ENCODE measurements at regions not wholly inside any gene's neighbourhood (a gene's known extent, or its start where the extent isn't known, plus 50 kb on each side); places are given as distances from the start of the nearest gene placed in this dataset.

DNA sequence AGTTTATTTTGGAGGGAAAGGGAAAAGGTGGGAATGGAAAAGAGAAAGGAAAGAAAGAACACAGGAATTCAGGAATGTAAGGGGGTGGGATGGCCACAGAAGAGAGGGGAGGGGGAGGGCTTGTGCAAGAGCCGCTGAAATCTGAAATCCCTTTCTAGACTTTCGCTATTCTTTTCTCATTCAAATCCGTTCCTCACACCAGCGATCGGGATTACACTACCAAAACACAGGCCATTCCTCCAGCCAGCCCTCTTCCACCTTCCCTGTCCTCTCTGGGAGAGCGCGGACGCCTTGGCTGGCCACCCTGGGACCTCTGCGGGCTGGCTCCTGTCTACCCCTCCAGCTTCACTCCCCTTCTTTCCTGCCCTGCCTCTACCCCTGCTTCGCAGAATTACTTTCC lies 102.3 kb downstream of the CDCA7 start:
- no peaks in the 10 kb centered on the region for H4K20me1 ChIP-seq (ENCODE audit: low read depth)
- H3K79me2 ChIP-seq (ENCODE audit: low read depth) = no peaks in the 10 kb centered on the region
- H3K4me2 ChIP-seq = no peak overlapping the region
- DNase-seq (ENCODE audit: low spot score) = peak; percentile 59
- peaks cover 36% of the 10 kb centered on the region for H3K4me1 ChIP-seq
- no peaks in the 10 kb centered on the region for H3K9me3 ChIP-seq (ENCODE audit: low read depth)
- no peak overlapping the region for H3K4me3 ChIP-seq
- Mint-ChIP-seq H3K4me3 (peak overlapping the region; percentile 27), H3K36me3 (no peaks in the 10 kb centered on the region), H3K9me3 (peaks cover 5% of the 10 kb centered on the region), H3K4me1 (peaks cover 70% of the 10 kb centered on the region), H3K27me3 (ENCODE audit: insufficient read depth, low read depth) (peaks cover 6% of the 10 kb centered on the region), H3K27ac (peak overlapping the region; percentile 70)
- no peaks in the 10 kb centered on the region for H3K36me3 ChIP-seq
- no peak for TF ChIP-seq EZH2 (IDR thresholded peaks at IDR 0.05)
- TF ChIP-seq, protein P1, sequence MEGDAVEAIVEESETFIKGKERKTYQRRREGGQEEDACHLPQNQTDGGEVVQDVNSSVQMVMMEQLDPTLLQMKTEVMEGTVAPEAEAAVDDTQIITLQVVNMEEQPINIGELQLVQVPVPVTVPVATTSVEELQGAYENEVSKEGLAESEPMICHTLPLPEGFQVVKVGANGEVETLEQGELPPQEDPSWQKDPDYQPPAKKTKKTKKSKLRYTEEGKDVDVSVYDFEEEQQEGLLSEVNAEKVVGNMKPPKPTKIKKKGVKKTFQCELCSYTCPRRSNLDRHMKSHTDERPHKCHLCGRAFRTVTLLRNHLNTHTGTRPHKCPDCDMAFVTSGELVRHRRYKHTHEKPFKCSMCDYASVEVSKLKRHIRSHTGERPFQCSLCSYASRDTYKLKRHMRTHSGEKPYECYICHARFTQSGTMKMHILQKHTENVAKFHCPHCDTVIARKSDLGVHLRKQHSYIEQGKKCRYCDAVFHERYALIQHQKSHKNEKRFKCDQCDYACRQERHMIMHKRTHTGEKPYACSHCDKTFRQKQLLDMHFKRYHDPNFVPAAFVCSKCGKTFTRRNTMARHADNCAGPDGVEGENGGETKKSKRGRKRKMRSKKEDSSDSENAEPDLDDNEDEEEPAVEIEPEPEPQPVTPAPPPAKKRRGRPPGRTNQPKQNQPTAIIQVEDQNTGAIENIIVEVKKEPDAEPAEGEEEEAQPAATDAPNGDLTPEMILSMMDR (IDR thresholded peaks at IDR 0.05) = no peak
- TF ChIP-seq EZH2phosphoT487 (IDR thresholded peaks at IDR 0.05) = no peak
- no peaks in the 10 kb centered on the region for H3K27me3 ChIP-seq
- H3K27ac ChIP-seq = no peak overlapping the region
- H3F3A ChIP-seq (ENCODE audit: low read depth) = peaks cover 32% of the 10 kb centered on the region
- H3K9ac ChIP-seq = no peak overlapping the region
- no peak overlapping the region for H2AFZ ChIP-seq (replicated peaks)

DNA sequence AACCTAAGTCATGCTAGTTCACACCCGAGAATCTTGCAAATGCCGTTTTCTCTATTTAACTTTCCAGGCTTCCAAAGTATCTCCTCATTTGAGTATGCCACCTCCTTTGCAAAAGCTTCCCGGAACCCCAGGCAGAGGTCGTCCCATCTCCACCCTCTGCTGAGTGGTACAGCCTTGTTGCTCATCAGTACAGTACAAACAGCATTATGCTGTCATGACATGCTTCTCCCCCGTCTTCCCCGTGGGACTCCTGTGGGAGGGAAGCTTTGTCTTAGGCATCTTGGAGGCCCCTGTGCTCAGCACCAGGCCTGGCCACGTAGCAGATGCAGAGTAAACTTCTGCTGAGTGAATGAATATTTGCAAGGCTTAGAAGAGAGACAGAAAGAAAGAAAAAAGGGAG lies 102.7 kb downstream of the CDCA7 start:
- peaks cover 70% of the 10 kb centered on the region for H3K4me1 Mint-ChIP-seq
- no peaks in the 10 kb centered on the region for H4K20me1 ChIP-seq (ENCODE audit: low read depth)
- H3F3A ChIP-seq (ENCODE audit: low read depth) = peaks cover 28% of the 10 kb centered on the region
- no peaks in the 10 kb centered on the region for H3K79me2 ChIP-seq (ENCODE audit: low read depth)
- H3K4me2 ChIP-seq = no peak overlapping the region
- TF ChIP-seq EZH2 (IDR thresholded peaks at IDR 0.05) (no peak), EZH2phosphoT487 (IDR thresholded peaks at IDR 0.05) (no peak)
- TF ChIP-seq, protein P1 (IDR thresholded peaks at IDR 0.05) = no peak
- no peak overlapping the region for H2AFZ ChIP-seq (replicated peaks)
- H3K27ac Mint-ChIP-seq = peak overlapping the region; percentile 70
- H3K36me3 Mint-ChIP-seq = no peaks in the 10 kb centered on the region
- H3K4me1 ChIP-seq = peaks cover 36% of the 10 kb centered on the region
- peaks cover 8% of the 10 kb centered on the region for H3K27me3 Mint-ChIP-seq (ENCODE audit: insufficient read depth, low read depth)
- H3K9me3 ChIP-seq (ENCODE audit: low read depth) = no peaks in the 10 kb centered on the region
- no peaks in the 10 kb centered on the region for H3K27me3 ChIP-seq
- H3K27ac ChIP-seq = no peak overlapping the region
- H3K36me3 ChIP-seq = no peaks in the 10 kb centered on the region
- peaks cover 5% of the 10 kb centered on the region for H3K9me3 Mint-ChIP-seq
- no peak overlapping the region for H3K4me3 ChIP-seq
- DNase-seq (ENCODE audit: low spot score) = no peak
- no peak overlapping the region for H3K9ac ChIP-seq
- H3K4me3 Mint-ChIP-seq = peak overlapping the region; percentile 27

DNA sequence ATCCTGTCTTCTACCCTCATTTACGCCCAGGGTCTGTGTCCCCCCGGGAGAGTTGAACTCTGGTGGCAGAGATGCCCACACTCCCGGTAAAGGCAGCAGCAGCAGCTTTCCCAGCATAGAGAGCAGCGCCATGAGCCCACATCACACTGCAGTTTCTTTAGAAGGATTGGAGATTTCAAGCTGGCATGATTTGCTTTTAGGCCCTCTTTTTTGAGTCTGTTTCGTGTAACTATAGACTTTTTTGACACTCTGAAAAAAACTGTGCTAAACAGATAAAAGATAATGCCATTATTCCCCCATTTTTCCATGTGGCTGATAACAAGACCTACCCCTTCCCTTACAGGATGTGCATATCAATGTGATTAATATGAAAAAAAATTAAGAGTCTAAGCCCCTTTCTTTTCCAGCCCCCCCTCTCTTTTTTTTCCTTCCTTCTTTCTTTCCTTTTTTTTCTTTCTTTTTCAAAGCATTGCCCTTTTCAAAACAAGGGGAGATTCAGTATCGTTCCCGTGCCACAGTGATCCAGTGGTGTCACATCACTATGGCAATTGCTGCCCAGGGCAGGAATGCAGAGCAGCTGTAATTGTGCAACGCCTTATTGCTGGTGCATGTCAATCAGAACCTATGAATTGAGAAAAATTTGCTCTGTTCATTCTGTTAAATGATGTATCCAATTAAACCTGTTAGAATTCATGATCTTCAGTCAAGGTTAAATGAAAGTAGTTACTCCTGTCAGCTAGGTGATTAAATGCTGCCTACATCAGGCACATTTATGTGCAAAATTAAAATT lies 104.5 kb downstream of the CDCA7 start:
- H3K4me1 ChIP-seq = peaks cover 29% of the 10 kb centered on the region
- H3K27ac Mint-ChIP-seq = peak overlapping the region; percentile 62
- H3K36me3 Mint-ChIP-seq = no peaks in the 10 kb centered on the region
- H3K4me3 ChIP-seq = no peak overlapping the region
- no peak overlapping the region for H3K4me3 Mint-ChIP-seq
- peaks cover 8% of the 10 kb centered on the region for H3K27me3 Mint-ChIP-seq (ENCODE audit: insufficient read depth, low read depth)
- no peaks in the 10 kb centered on the region for H3K9me3 ChIP-seq (ENCODE audit: low read depth)
- DNase-seq (ENCODE audit: low spot score) = no peak
- H3K27me3 ChIP-seq = no peaks in the 10 kb centered on the region
- peaks cover 15% of the 10 kb centered on the region for H3F3A ChIP-seq (ENCODE audit: low read depth)
- H2AFZ ChIP-seq (replicated peaks) = no peak overlapping the region
- no peak overlapping the region for H3K4me2 ChIP-seq
- peaks cover 72% of the 10 kb centered on the region for H3K4me1 Mint-ChIP-seq
- no peaks in the 10 kb centered on the region for H3K79me2 ChIP-seq (ENCODE audit: low read depth)
- H4K20me1 ChIP-seq (ENCODE audit: low read depth) = no peaks in the 10 kb centered on the region
- H3K27ac ChIP-seq = no peak overlapping the region
- H3K9ac ChIP-seq = no peak overlapping the region
- TF ChIP-seq EZH2phosphoT487 (IDR thresholded peaks at IDR 0.05) = no peak
- TF ChIP-seq EZH2 (IDR thresholded peaks at IDR 0.05) = no peak
- TF ChIP-seq, protein P1 (IDR thresholded peaks at IDR 0.05) = no peak
- no peaks in the 10 kb centered on the region for H3K36me3 ChIP-seq
- H3K9me3 Mint-ChIP-seq = peaks cover 5% of the 10 kb centered on the region

All from neural progenitor cell (in vitro differentiated cells).